Urothelium cell line (cell line): ENCODE measurements at regions not wholly inside any gene's neighbourhood (a gene's known extent, or its start where the extent isn't known, plus 50 kb on each side); places are given as distances from the start of the nearest gene placed in this dataset.

Experiments used
- DNase-seq: peaks from one replicate; pipeline ENCODE4 v3.0.0; 2011; ENCODE audit warnings: low spot score, mixed read lengths
- FAIRE-seq: peaks from 2 replicates; lab custom pipeline; 2011; peaks lifted over from hg19 to GRCh38; lab: Jason Lieb, UNC

DNA sequence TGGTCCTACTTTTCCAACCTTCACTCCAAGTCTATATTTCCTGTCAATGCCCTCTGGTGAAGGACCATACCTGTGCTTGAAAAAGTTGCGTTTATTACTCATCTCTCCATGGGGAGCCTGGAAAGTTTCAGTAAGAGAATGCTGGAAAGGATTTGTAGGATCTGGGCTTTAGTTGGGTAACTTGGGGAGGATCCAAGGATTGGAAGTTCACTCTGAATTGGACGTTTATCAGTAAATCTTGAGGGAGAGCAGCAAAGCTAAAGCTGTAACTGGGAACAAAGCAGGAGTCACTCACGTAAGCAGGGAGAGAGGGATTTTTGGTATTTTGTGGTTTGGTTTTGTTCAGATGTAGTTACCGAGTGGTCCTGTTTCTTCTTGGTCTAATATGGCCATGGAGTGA is 51.4 kb upstream of the NPVF start:
- DNase-seq (no peak), FAIRE-seq (no peak)

DNA sequence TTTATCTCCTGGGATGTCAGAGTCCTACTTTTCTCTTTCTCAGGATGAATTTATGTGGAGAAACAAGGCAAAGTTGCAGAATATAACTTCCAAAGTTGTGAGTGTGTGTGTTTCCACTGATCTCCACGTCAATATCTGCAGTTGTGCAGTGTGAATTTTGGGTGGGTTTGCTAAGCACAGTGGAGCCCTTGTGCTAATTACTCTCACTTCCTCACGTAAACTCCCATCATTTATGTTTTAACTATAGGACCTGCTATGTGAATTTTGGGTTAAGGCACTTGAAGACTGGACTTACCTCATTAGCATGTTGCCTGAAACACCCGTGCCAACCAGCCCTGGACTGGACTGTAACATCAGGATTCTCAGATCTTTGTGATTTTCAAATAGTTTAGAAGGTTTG is 51.9 kb upstream of the NPVF start:
- DNase-seq: no peak
- no peak for FAIRE-seq

DNA sequence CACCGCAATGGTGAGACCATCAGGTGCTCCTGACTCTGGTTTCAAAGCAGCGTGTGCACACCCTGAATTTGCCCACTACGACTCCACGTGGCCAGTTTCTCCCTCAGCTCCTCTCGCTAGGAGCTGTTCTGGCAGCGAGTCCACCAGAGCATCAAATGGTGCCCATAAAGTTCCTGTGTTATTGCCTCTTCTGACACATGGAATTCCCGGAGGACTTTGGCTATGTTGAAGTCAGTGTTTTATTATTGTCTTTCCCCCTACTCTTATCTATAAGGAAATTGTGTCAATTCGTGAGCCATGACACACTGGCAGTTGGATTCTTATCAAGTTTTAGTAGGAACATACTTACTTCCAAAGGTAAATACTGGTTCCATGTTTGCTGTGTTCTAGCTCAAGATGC is 53.9 kb upstream of the NPVF start:
- DNase-seq: no peak

DNA sequence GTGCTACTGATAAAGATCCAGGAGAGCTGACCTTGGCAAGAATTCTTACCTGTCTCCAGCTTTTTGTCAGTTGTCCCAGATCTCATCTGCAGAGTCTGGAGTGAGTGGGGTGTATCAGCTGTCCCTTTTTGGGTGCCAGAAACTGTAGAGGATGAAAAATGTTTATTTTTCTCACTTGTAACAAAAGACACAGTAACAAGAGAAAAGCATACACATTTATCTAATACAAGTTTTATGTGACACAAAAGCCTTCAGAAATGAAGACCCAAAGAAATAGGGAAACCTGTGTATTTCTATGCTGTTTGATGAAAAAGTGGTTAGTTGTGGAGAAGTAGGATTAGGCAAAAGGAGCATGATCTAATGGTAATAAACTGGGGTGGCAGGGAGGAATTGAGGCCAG is 58.5 kb upstream of the NPVF start:
- FAIRE-seq (no peak), DNase-seq (no peak)

More for the DNA sequence above, 53.9 kb upstream of the NPVF start:
- no peak for FAIRE-seq

DNA sequence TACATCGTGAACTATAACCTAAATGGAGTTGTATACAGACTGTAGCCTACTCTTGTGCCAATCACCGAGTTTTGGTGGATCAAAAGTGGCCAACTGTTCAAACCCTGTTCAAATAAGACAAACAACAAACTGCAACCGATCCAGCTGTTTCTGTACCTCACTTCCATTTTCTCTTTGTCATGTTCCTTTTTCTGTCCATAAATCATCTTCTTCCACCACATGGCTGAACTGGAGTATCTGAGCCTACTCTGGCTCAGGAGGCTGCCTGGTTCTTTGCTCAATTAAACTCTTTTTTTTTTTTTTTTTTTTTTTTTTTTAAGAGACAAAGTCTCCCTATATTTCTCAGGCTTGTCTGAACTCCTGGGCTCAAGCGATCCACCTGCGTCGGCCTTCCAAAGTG is 59.0 kb upstream of the NPVF start:
- DNase-seq (no peak), FAIRE-seq (no peak)

DNA sequence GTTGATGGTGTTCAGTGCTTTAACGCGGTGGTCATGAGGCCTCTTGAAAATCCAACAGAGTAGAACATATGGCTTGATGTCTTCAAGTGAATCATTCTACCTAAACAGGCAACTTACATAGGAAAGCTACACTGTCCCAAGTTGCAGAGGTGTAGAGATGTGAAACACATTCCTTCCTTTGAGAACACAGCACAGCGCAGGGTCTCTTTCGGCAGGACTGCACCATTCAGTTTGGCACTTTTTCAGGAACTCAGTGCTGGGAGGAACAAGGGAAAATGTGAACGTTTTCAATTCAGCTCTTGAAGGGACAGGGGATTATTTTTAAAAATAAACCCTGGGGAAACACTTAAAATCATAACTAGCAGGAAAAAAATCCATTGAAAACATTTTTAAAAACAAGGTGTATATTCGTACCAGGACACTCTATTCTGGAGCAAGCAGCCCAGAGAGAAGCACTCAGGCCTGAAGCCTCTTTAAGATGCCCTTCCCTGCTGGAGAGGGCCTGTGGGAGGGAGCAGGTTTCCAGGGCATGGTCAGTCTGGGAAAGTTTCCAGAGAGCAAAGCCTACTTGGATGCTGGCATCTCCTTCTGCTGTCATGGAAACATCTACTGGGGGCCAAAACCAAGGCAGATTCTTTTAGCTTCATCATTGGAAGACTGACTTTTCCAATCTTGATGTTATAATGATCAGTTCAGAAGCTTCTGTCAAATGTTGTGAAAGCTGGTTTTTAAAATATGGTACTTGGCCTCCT is 60.4 kb upstream of the NPVF start:
- FAIRE-seq (no peak), DNase-seq (no peak)

DNA sequence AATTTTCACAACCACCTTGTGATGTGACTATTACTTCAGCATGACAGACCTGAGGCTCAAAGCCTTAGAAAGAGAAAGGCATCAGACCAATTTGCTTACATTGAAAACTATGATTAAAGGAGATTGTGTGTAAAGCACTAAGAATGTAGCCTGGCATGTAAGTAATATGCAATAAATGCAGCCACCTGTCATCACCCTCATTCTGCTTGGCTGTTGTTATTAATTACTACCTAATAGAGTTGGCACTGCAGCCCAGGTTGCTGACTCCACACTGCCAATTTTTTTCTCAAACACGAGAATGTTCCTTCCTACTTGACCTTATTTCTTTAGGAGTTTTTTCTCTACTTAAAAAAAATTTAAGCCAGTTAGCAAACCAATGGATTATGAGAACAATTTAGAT is 61.2 kb upstream of the NPVF start:
- no peak for DNase-seq
- FAIRE-seq: no peak

DNA sequence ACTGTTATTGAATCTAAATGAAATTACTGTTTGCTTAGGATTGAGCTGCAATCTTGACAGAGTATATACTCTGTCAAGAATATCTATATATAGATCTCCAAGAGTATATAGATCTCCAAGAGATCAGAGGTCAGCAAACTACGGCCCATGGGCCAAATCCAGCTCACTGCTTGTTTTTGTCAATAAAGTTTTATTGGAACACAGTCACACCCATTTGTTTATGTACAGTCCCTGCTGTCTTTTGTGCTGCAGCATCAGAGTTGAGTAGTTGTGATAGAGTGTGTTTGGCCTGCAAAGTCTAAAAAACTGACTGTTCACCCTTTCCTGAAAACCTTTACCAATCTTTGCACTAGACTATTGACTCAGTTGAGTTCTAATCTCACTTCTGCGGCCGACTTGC is 66.3 kb upstream of the NPVF start:
- DNase-seq: no peak
- no peak for FAIRE-seq

DNA sequence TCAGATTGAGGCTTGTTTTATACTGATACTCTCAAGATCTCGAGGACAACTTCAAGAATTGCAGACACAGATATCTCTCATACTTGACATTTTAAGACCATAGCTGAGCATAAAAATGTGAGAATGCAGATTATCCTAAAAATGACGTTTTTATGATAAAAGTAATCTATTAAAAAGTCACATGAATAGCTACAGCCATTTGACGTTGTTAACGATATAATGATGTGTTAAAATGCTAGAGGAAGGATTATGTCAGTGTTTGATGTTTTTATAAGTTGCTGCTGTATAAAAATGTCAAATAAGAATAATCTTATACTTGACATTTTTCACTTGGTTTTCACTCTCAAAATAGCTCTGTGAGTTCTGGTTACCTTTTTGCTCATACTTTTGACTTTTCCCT is 67.1 kb upstream of the NPVF start:
- no peak for DNase-seq
- FAIRE-seq: no peak

DNA sequence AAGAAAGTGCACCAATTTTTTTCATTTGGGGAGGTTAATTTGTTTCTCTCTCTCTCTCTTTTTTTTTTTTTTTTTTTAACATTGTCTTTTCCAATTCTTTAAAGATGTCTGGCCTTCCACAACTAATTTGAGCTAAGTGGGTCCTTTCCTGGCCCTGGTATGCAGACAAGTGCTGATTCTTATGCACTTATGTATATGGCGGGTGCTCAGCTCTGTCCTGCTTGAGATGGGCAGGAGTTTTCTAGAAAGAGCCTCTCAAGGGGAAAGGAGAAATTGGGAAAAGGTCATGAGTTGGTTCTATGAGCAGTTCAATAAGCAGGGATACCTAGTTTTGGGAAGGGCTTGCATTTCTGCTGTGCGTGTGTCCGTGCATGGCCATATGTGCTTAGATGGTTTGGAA is 67.8 kb upstream of the NPVF start:
- FAIRE-seq (no peak), DNase-seq (no peak)

DNA sequence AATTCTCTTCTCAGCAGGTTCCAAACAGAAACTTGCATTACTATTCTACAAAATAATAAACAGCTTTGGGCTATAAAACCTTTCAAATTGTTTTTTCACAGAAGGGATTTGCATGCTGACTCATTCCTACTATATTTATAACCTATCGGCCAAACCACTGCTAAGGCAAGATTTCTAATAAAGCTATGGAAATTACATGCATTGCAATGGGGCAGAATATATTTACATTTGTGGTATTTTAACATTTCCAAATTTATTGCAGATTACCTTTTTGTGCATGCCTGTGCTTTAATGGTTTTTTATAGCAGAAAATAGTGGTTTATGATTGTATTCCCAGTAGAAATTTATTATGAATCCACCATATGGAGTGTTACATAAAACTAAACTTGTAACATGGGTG is 69.0 kb upstream of the NPVF start:
- FAIRE-seq (no peak), DNase-seq (no peak)

DNA sequence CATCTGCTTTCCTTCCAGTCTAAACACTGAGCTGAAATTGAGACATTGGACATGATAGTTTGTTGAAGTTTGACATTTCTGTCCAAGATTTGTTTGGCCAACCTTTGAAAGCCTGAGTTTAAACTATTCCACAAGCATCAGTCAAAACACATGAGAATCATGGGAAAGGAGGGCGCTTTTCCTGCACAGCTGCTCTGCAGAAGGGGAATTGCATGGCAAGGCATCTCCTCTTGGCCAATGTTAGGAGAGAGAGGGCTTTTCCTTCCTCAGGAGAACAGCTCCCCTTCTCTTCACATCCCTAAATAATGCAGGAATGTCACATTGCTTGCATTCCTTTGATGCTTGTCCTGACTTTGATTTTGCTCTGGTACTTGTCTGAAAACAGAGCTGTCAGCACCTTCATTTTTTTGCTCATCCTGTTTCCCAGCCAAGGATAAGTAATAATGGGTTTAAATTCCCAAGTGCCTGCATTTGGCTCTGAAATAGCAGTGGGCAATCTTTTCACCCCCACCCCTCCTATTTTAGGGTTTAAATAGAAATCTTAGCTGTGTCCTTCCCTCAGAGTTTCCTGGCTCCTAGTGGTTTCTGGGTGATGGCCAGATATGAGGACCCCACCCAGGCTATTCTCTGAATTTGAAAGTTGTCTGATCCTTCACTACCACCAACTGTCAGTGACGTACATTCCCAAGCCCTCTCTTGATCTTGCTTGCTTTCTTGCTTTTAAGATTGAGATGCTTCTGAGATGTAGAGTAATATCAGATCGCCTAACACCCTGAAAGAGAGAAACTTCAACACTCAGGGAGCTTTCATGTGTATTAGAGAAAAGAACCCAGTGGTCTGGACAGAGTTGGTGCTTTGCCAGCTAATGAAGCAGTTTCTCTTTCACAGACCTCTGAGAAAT is 75.2 kb upstream of the NPVF start:
- DNase-seq: peak; percentile 18
- FAIRE-seq: peak; percentile 23

DNA sequence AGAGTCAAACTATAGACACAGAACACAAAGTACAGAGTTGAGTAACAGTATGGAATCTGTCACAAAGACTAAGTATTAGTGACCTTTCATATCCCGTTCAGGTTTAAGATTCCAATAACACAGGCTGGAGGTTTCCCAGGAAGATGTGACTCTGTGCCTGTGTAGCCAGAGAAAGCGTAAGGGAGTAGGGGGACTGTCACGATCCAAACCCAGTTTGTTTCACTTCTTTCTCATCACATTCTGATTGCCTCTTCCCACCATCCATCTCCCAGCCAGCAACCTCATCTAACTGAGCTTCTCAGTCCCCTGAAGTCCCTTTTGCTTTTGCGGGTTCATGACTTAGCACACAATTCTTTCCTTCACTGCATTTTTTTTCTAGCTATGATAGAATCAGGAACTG is 76.4 kb upstream of the NPVF start:
- FAIRE-seq: no peak
- DNase-seq: no peak

DNA sequence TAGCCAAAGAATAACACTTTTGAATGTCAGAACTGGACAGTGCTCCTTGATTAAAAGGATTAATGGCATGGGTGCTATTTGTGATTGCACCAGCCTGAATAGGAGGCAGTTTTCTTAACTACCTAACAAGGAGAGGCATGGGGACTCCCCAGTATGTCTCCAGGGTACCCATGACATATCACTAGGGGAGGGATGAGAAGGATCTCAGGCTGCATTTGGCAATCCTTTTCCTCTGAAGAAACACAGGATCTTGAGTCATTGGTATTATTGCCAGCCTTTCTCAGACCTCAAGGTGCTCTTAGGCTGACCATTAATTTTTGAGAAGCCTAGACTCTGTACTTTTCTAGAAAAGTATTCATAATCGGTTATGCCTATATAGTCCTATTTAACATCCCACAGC is 77.5 kb upstream of the NPVF start:
- FAIRE-seq (no peak), DNase-seq (no peak)

DNA sequence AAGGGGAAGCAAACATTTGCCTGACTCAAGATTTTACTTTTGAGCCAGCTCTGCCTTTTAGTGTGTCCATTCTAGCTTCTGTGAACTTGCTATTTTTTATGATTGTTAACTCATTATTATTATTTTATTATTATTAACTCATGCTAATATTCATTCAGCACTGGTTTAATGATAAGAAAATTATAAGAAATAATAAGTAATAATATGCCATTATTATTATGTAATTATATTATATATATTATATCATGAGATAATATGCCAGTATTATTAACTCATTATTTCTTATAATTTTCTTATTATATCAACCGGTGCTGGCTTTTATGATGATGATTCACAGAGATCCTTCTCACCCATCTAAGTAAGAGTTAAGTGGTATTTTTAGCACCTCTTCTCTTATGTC is 79.3 kb upstream of the NPVF start:
- FAIRE-seq (no peak), DNase-seq (no peak)

DNA sequence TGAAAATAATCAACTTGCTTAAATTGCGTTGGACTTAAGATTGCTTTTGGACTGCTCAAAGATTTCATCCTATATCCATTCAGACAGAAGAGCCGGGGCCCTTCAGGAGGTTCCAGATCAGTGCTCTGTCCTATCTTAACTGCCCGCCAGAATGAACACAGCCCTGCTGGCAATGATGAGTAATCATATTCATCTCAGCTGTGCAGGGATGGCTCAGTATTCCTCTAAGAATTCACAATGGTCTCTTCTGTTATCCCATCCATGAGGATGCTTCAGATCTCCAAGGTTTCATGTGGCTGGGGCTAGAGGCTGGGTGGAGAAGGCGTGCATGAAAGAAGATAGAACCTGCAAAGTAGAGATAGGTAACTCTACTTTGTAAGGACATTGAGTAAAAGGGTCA is 80.0 kb upstream of the NPVF start:
- FAIRE-seq: peak; percentile 55
- no peak for DNase-seq

DNA sequence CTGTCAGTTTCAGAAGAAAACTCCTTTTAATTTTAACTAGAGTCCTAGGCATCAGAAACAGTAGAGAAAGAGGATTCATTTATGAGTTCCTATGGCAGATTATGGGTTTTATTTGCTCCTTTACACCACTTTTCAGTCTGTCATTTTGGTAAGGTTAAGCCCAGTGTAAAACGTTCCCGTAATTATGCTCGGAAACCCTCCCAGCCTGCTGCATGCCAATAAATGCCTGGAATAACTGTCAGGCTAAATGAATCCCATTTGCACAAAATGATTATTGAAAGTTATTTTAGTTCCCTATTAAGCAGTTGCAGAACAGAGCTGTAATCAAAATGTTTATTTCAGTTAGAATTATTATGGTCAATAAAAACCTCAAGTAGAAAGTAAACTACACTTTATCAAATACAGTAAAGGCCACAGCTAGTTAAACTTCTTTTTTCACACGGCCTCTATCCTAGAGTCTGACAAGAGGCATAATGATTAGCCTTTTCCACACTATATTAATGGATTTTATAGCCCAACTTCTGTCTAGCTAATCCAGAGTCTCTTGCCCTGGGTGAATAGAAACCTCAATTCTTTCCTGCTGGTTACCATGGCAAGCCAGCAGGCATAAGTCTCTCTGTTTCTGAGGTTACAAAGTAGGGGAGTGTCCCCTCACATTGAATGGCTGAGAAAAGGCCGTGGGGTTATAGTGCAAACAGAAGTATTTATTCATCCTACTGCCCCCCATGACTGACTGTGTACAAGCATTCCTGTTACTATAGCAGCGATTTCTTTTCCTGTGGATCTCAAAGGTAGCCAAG is 80.8 kb upstream of the NPVF start:
- FAIRE-seq: no peak

DNA sequence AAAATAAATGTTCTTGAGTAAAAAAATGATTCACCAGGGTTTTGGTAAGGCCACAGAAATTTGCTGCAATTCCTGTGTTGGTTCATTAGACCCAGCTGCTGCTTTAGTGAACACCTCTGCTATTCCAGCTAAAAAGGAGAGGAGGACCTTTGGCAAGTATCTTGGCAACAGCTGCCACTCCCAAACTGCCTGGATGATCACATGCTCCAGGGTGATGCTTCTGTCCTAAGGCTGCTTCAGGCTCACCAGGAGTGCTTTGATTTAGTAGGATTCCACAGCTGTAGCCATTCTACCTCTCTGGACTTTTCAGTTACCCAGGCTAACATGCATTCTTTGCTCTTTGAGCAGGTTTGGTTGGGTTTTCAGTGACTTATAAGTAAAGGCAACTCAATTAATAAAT is 82.6 kb upstream of the NPVF start:
- FAIRE-seq (no peak), DNase-seq (no peak)

More for the DNA sequence above, 80.8 kb upstream of the NPVF start:
- no peak for DNase-seq

DNA sequence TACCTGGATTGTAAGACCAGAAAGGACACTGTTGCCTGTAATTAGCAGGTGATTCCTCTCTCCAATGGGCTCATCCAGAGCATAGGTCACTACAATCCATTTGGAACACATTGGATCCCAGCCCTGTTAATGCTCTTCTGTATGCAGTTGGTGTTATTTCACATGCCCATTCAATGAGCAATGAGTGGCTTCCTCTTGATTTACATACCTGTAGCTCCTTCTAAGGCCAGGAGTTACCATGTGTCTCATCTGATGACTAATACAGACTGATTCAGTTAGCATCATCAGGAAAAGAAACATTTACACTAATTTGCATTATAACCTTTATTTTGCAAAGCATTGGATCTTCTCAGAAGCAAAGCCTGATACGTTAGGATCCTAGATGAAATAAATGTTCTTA is 83.1 kb upstream of the NPVF start:
- FAIRE-seq: no peak
- no peak for DNase-seq

DNA sequence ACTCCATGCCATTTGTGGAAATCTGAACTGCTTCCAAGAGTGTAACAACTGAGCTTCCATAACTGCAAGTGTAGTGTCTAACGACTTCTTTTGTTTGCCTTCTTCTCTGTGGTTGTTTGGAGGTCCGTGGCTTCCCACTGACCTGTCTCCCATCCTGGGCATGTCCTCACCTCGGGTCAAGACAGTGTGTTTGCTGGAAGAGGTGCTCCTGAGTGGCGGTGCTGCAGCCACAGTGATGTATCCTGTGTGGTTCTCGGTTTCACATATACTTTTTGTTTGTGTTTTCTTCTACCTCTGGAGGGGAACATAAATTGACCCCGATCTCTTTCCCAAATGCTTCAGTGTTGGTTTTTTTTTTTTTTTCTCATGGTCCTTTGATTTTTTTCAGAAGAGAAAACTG is 84.7 kb upstream of the NPVF start:
- DNase-seq (no peak), FAIRE-seq (no peak)

DNA sequence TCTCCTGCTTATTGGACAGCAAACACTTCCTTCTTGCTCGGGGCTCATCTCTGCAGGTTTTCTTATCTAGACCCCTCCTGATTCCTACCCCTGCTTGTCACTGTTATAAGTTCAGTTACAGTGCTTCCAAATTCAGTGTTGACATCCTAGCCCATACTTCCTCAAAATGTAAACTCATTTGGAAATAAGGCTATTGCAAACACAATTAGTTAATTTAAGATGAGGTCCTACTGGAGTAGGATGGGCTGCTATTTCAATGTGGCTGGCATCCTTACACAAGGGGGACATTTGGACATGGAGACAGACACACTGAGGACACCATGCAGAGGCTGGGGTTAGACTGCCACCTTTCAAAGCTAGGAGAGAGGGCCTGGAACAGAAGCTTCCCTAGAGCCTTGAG is 85.2 kb upstream of the NPVF start:
- FAIRE-seq: no peak
- DNase-seq: no peak
